ENCODE measurements at regions not wholly inside any gene's neighbourhood (a gene's known extent, or its start where the extent isn't known, plus 50 kb on each side); places are given as distances from the start of the nearest gene placed in this dataset.
"Not testable (repeated sequence)": the region's sequence is repeated elsewhere in the genome, so short reads cannot be mapped to it uniquely, and the experiment has no call there.

DNA sequence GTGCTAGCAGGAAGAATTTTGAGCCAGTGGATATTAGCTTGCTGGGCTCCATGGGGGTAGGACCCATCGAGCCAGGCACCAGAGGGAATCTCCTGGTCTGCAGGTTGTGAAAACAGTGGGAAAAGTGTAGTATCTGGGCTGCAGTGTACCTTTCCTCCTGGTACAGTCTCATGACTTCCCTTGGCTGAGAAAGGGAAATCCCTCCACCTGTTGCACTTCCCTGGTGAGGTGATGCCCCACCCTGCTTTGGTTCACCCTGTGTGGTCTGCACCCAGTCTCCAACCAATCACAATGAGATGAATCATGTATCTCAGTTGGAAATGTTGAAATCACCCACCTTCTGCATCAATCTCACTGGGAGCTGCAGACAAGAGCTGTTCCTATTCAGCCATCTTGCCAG is 341.4 kb upstream of the IRS4 start:
- no peaks in the 10 kb centered on the region for H3K9me3 ChIP-seq (ENCODE audit: insufficient read depth, low read length)
- no peak for DNase-seq (ENCODE audit: low read depth, low spot score)
- TF ChIP-seq YY1 (IDR thresholded peaks at IDR 0.05; ENCODE audit: insufficient read depth, insufficient read length) (no peak), SUZ12 (IDR thresholded peaks at IDR 0.05; ENCODE audit: extremely low read depth, insufficient read depth, insufficient read length) (no peak), ZNF274 (IDR thresholded peaks at IDR 0.05; ENCODE audit: low read depth, low read length) (no peak)
- H3K4me3 ChIP-seq (ENCODE audit: insufficient read length, low read depth), result no peak overlapping the region
- no peaks in the 10 kb centered on the region for H3K36me3 ChIP-seq (ENCODE audit: insufficient read depth, insufficient read length, low read length)
- H3K4me1 ChIP-seq (ENCODE audit: insufficient read depth, insufficient read length), result no peaks in the 10 kb centered on the region
- H3K9ac ChIP-seq (ENCODE audit: insufficient read length, low read depth), result no peak overlapping the region
- no peaks in the 10 kb centered on the region for H3K27me3 ChIP-seq (ENCODE audit: insufficient read depth, insufficient read length)

DNA sequence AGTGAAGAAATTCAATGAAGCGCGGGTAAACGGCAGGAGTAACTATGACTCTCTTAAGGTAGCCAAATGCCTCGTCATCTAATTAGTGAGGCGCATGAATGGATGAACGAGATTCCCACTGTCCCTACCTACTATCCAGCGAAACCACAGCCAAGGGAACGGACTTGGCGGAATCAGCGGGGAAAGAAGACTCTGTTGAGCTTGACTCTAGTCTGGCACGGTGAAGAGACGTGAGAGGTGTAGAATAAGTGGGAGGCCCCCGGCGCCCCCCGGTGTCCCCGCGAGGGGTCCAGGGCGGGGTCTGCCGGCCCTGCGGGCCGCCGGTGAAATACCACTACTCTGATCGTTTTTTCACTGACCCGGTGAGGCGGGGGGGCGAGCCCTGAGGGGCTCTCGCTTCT is 317.8 kb upstream of the IRS4 start:
- H3K4me1 ChIP-seq (ENCODE audit: insufficient read depth, insufficient read length); H3K4me3 ChIP-seq (ENCODE audit: insufficient read length, low read depth); H3K36me3 ChIP-seq (ENCODE audit: insufficient read depth, insufficient read length, low read length); H3K27me3 ChIP-seq (ENCODE audit: insufficient read depth, insufficient read length); DNase-seq (ENCODE audit: low read depth, low spot score); H3K9ac ChIP-seq (ENCODE audit: insufficient read length, low read depth); H3K9me3 ChIP-seq (ENCODE audit: insufficient read depth, low read length): not testable (repeated sequence)

DNA sequence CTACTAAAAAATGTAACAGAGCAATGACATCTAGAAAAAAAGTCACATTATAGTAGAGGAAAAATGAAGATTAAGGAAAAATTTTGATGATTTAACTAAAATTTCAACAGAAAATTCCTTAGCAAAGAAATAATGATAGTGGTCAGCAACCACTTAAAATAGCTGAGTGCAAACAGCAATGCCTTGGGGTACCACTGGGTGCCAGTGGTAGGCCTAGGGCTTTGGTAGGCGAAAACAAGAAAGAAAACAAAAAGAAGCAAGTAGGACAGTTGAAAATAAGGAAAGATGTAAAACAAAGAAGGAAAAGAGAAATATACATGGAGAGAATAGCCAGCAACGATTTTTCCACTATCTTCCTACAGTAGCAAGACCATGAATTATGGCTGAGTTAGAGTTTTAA is 313.5 kb upstream of the IRS4 start:
- TF ChIP-seq SUZ12 (IDR thresholded peaks at IDR 0.05; ENCODE audit: extremely low read depth, insufficient read depth, insufficient read length) (no peak), YY1 (IDR thresholded peaks at IDR 0.05; ENCODE audit: insufficient read depth, insufficient read length) (no peak), ZNF274 (IDR thresholded peaks at IDR 0.05; ENCODE audit: low read depth, low read length) (no peak)
- Histone ChIP-seq H3K36me3 (ENCODE audit: insufficient read depth, insufficient read length, low read length) (no peaks in the 10 kb centered on the region), H3K4me1 (ENCODE audit: insufficient read depth, insufficient read length) (no peaks in the 10 kb centered on the region), H3K9ac (ENCODE audit: insufficient read length, low read depth) (no peak overlapping the region), H3K9me3 (ENCODE audit: insufficient read depth, low read length) (no peaks in the 10 kb centered on the region), H3K4me3 (ENCODE audit: insufficient read length, low read depth) (no peak overlapping the region), H3K27me3 (ENCODE audit: insufficient read depth, insufficient read length) (no peaks in the 10 kb centered on the region)
- DNase-seq (ENCODE audit: low read depth, low spot score), result no peak

DNA sequence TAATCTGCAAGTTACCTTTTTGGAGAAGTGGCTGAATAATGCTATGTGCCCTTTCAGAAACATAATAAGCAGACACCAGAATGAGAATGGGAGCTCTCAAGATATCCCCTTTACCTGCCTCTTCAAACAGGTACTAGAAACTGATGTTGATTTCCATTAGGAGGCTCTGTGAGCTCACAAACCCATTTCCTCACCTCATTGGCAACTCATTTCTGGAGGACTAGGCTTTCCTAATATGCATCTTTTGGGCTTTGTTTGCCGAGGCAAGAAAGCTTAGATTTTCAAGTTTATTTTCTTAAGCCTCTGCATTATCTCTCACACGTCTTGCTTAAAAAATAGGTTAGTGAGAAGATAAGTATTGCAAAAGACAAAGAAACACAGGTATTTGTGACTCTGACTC is 313.1 kb upstream of the IRS4 start:
- no peak for DNase-seq (ENCODE audit: low read depth, low spot score)
- Histone ChIP-seq H3K36me3 (ENCODE audit: insufficient read depth, insufficient read length, low read length) (no peaks in the 10 kb centered on the region), H3K9ac (ENCODE audit: insufficient read length, low read depth) (no peak overlapping the region), H3K9me3 (ENCODE audit: insufficient read depth, low read length) (no peaks in the 10 kb centered on the region), H3K4me1 (ENCODE audit: insufficient read depth, insufficient read length) (no peaks in the 10 kb centered on the region), H3K4me3 (ENCODE audit: insufficient read length, low read depth) (no peak overlapping the region), H3K27me3 (ENCODE audit: insufficient read depth, insufficient read length) (no peaks in the 10 kb centered on the region)
- TF ChIP-seq ZNF274 (IDR thresholded peaks at IDR 0.05; ENCODE audit: low read depth, low read length) (no peak), YY1 (IDR thresholded peaks at IDR 0.05; ENCODE audit: insufficient read depth, insufficient read length) (no peak), SUZ12 (IDR thresholded peaks at IDR 0.05; ENCODE audit: extremely low read depth, insufficient read depth, insufficient read length) (no peak)

DNA sequence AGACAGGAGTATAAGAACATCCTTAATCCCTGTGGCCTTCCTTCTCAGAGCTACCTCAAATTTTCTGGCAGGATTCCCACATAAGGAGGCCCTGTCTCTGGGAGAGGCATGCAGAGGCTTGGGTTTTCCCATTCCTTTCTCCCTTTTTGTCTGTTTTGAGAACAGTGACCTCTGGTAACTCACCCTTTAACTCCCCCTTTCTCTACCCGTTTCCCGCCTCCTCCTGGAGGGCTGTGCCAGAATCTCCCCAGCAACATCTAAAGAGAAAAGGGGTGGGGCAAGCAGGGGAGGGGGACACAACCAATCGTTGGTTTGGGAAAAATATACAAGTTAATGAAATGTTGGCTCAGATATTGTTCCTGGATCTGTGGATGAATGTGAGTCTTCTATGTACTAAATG is 303.7 kb upstream of the IRS4 start:
- TF ChIP-seq SUZ12 (IDR thresholded peaks at IDR 0.05; ENCODE audit: extremely low read depth, insufficient read depth, insufficient read length), result no peak
- no peak for TF ChIP-seq YY1 (IDR thresholded peaks at IDR 0.05; ENCODE audit: insufficient read depth, insufficient read length)
- TF ChIP-seq ZNF274 (IDR thresholded peaks at IDR 0.05; ENCODE audit: low read depth, low read length), result no peak
- H3K9me3 ChIP-seq (ENCODE audit: insufficient read depth, low read length), result no peaks in the 10 kb centered on the region
- no peak for DNase-seq (ENCODE audit: low read depth, low spot score)

DNA sequence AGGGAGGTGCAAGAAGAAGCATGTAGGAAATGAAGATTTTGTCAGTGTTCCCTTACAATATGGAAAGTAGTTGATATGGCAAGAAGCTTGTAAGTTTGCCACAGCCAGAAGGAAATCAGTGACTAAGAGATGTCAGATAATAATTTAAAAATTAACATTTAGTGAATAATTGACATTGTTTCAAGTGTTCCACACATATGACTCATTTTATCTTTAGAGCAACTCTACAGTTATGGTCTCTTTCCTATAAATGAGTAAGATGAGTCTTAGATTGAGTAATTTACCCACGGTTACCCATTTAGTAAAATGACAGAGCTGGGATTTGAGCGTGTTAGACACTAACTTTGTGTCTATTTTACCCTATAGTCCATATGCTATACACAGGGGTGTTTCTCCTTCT is 300.3 kb upstream of the IRS4 start:
- H3K27me3 ChIP-seq (ENCODE audit: insufficient read depth, insufficient read length), result no peaks in the 10 kb centered on the region

More for the DNA sequence above, 303.7 kb upstream of the IRS4 start:
- H3K9ac ChIP-seq (ENCODE audit: insufficient read length, low read depth), result no peak overlapping the region
- no peaks in the 10 kb centered on the region for H3K27me3 ChIP-seq (ENCODE audit: insufficient read depth, insufficient read length)
- H3K4me1 ChIP-seq (ENCODE audit: insufficient read depth, insufficient read length), result no peaks in the 10 kb centered on the region
- no peak overlapping the region for H3K4me3 ChIP-seq (ENCODE audit: insufficient read length, low read depth)
- H3K36me3 ChIP-seq (ENCODE audit: insufficient read depth, insufficient read length, low read length), result no peaks in the 10 kb centered on the region

DNA sequence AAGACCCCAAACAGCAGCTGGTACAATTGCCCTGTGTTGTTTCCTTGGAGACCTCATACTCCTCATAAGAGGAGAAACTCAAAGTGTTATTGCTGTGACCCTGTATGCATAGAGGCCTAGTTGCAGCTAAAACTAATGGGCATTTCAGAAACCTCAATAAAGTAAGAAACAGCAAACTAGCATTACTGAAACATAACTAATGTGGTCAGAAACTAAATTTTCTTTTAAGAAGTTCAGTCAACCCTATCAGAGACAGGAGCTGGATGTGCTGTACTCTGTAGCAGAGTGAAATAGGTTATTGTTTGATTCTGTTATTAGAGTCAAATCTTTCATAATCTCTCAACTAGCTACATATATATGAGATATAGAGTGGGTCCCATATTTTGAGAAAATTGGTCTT is 257.5 kb upstream of the IRS4 start:
- Histone ChIP-seq H3K9me3 (ENCODE audit: insufficient read depth, low read length) (no peaks in the 10 kb centered on the region), H3K4me3 (ENCODE audit: insufficient read length, low read depth) (no peak overlapping the region), H3K4me1 (ENCODE audit: insufficient read depth, insufficient read length) (no peaks in the 10 kb centered on the region), H3K36me3 (ENCODE audit: insufficient read depth, insufficient read length, low read length) (no peaks in the 10 kb centered on the region), H3K27me3 (ENCODE audit: insufficient read depth, insufficient read length) (no peaks in the 10 kb centered on the region), H3K9ac (ENCODE audit: insufficient read length, low read depth) (no peak overlapping the region)
- DNase-seq (ENCODE audit: low read depth, low spot score), result no peak
- TF ChIP-seq ZNF274 (IDR thresholded peaks at IDR 0.05; ENCODE audit: low read depth, low read length) (no peak), YY1 (IDR thresholded peaks at IDR 0.05; ENCODE audit: insufficient read depth, insufficient read length) (no peak), SUZ12 (IDR thresholded peaks at IDR 0.05; ENCODE audit: extremely low read depth, insufficient read depth, insufficient read length) (no peak)

More for the DNA sequence above, 300.3 kb upstream of the IRS4 start:
- DNase-seq (ENCODE audit: low read depth, low spot score), result no peak
- TF ChIP-seq ZNF274 (IDR thresholded peaks at IDR 0.05; ENCODE audit: low read depth, low read length) (no peak), YY1 (IDR thresholded peaks at IDR 0.05; ENCODE audit: insufficient read depth, insufficient read length) (no peak), SUZ12 (IDR thresholded peaks at IDR 0.05; ENCODE audit: extremely low read depth, insufficient read depth, insufficient read length) (no peak)
- no peaks in the 10 kb centered on the region for H3K9me3 ChIP-seq (ENCODE audit: insufficient read depth, low read length)
- no peaks in the 10 kb centered on the region for H3K36me3 ChIP-seq (ENCODE audit: insufficient read depth, insufficient read length, low read length)
- H3K4me1 ChIP-seq (ENCODE audit: insufficient read depth, insufficient read length), result no peaks in the 10 kb centered on the region
- no peak overlapping the region for H3K9ac ChIP-seq (ENCODE audit: insufficient read length, low read depth)
- H3K4me3 ChIP-seq (ENCODE audit: insufficient read length, low read depth), result no peak overlapping the region

DNA sequence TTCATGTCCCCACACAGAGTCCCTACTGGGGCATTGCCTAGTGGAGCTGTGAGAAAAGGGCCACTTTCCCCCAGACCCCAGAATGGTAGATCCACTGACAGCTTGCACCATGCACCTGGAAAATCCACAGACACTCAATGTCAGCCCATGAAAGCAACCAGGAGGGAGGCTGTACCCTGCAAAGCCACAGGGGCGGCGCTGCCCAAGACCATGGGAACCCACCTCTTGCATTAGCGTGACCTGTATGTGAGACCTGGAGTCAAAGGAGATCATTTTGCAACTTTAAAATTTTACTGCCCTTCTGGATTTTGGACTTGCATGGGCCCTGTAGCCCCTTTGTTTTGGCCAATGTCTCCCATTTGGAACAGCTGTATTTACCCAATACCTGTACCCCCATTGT is 236.5 kb upstream of the IRS4 start:
- not testable (repeated sequence) for H3K4me3 ChIP-seq (ENCODE audit: insufficient read length, low read depth); H3K9me3 ChIP-seq (ENCODE audit: insufficient read depth, low read length); H3K4me1 ChIP-seq (ENCODE audit: insufficient read depth, insufficient read length); H3K36me3 ChIP-seq (ENCODE audit: insufficient read depth, insufficient read length, low read length); DNase-seq (ENCODE audit: low read depth, low spot score); H3K27me3 ChIP-seq (ENCODE audit: insufficient read depth, insufficient read length); H3K9ac ChIP-seq (ENCODE audit: insufficient read length, low read depth)

Measured in NT2/D1 (cell line).